ENCODE measurements at regions not wholly inside any gene's neighbourhood (a gene's known extent, or its start where the extent isn't known, plus 50 kb on each side); places are given as distances from the start of the nearest gene placed in this dataset.

DNA sequence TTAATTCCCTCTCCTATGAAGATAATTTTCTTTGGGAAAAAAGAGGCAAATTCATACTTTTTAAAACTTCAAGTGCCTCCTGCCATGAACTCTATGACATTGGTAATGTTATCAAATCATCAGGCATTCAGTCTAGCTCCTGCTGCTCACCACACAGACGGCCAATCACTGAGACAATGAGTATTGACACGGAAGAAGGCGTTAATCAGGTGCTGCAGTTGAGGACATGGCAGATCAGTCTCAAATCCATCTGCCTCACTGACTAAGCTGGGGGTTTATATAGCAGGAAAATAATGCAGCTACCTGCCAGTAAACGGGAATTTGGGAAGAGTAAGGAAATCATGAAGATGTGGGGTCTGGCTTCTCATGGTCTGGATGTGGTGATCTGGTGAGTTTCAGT, 1087.7 kb downstream of the CDH9 start:
- TF ChIP-seq BHLHE40 (IDR thresholded peaks at IDR 0.05; ENCODE audit: borderline replicate concordance) (no peak), TARDBP (IDR thresholded peaks at IDR 0.05) (no peak)

Data from HEK293T (cell line).